Activated T-helper 1 cell treated with anti-CD3 and anti-CD28 coated beads, Interleukin-12 subunit alpha, Interleukin-12 subunit beta, Interleukin-2, Interleukin-4 antibody, amounts not matched to agents 30 ng/mL and 10 ng/mL and 1 ng/mL, durations not matched to agents 14 hours and 24 hours and 36 hours (primary cell): ENCODE measurements at regions not wholly inside any gene's neighbourhood (a gene's known extent, or its start where the extent isn't known, plus 50 kb on each side); places are given as distances from the start of the nearest gene placed in this dataset.

Experiments used
- DNase-seq: peaks from one replicate; pipeline ENCODE4 v3.0.0; 2021; ENCODE audit warnings: low spot score
- H3K27ac Mint-ChIP-seq: one replicate; pipeline ENCODE4 v1.8.0; 2021; ENCODE audit warnings: mild to moderate bottlenecking, mixed read lengths
- H3K27me3 Mint-ChIP-seq: one replicate; pipeline ENCODE4 v1.8.0; 2022; ENCODE audit warnings: mild to moderate bottlenecking, moderate library complexity, mixed read lengths; ENCODE audit not compliant: insufficient read depth
- H3K36me3 Mint-ChIP-seq: one replicate; pipeline ENCODE4 v1.8.0; 2021; ENCODE audit warnings: low read depth, mixed read lengths
- H3K4me1 Mint-ChIP-seq: one replicate; pipeline ENCODE4 v1.8.0; 2021; ENCODE audit warnings: low read depth, mixed read lengths
- H3K4me3 Mint-ChIP-seq: one replicate; pipeline ENCODE4 v1.8.0; 2021; ENCODE audit warnings: mild to moderate bottlenecking, moderate library complexity, mixed read lengths
- H3K9me3 Mint-ChIP-seq: one replicate; pipeline ENCODE4 v1.8.0; 2021; ENCODE audit warnings: mixed read lengths
- intact Hi-C: fragments of 100-400 bp; cut with micrococcal nuclease; formaldehyde crosslinking; loops from one replicate; pipeline ENCODE4 v1.15.1; 2024

DNA sequence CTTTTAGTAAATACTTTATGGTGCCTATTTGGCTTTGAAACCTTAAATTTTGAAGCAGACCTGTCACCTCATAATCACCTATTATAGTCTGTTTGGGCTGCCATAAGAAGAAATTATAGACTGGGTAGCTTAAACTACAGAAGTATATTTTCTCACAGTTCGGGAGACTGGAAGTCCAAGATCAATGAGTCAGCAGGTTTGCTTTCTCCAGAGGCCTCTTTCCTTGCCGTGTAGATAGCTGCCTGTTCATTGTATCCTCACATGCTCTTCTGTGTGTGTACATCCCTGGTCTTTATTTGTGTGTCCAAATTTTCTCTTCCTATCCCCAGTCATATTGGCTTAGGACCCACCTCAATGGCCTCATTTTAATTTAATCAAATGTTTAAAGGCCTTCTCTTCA is 518.2 kb downstream of the ADGRL2 start:
- Mint-ChIP-seq H3K27ac (no peak overlapping the region), H3K4me3 (no peak overlapping the region), H3K4me1 (no peaks in the 10 kb centered on the region), H3K9me3 (no peaks in the 10 kb centered on the region), H3K27me3 (no peaks in the 10 kb centered on the region), H3K36me3 (no peaks in the 10 kb centered on the region)
- intact Hi-C loops = no loop called here
- no peak for DNase-seq

DNA sequence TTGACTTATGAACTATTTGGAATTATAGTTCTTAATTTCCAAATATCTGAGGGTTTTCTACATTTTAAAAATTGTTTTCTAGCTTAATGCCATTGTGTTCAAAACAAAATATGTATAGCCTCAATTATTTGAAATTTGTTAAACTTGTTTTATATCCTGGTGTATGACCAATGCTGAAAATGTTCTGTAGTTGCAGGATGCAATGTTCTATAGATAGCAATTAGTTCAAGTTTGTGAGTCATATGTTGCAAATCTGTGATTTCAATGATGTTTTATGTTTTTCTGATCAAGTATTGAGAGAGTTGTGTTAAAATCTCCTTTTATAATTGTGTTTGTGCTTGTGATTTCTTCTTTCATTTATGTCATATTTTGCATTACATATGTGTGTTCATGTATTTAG is 517.5 kb downstream of the ADGRL2 start:
- intact Hi-C loops = no loop called here
- no peak for DNase-seq
- H3K4me1 Mint-ChIP-seq = no peaks in the 10 kb centered on the region
- H3K36me3 Mint-ChIP-seq = no peaks in the 10 kb centered on the region
- H3K4me3 Mint-ChIP-seq = no peak overlapping the region
- H3K27me3 Mint-ChIP-seq = no peaks in the 10 kb centered on the region
- no peak overlapping the region for H3K27ac Mint-ChIP-seq
- no peaks in the 10 kb centered on the region for H3K9me3 Mint-ChIP-seq

DNA sequence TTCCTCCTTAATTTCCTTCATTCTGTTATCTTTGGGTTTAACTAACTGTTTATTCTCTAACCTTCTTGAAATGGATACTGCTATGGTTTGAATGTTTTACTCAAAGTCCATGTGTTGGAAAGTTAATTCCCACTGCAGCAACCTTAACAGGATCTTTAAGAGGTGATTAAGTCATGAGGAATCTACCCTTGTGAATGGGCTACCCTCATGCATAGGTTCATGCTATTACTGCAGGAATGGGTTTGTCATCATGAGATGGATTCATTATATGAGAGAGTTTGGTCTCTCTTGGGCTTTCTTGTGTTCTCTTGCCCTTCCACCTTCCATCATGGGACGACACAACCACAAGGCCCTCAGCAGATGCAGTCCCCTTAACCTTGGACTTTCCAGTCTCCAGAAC is 516.9 kb downstream of the ADGRL2 start:
- intact Hi-C loops = no loop called here
- H3K27me3 Mint-ChIP-seq = no peaks in the 10 kb centered on the region
- no peaks in the 10 kb centered on the region for H3K9me3 Mint-ChIP-seq
- H3K4me1 Mint-ChIP-seq = no peaks in the 10 kb centered on the region
- no peaks in the 10 kb centered on the region for H3K36me3 Mint-ChIP-seq
- H3K4me3 Mint-ChIP-seq = no peak overlapping the region
- DNase-seq = no peak
- H3K27ac Mint-ChIP-seq = no peak overlapping the region

DNA sequence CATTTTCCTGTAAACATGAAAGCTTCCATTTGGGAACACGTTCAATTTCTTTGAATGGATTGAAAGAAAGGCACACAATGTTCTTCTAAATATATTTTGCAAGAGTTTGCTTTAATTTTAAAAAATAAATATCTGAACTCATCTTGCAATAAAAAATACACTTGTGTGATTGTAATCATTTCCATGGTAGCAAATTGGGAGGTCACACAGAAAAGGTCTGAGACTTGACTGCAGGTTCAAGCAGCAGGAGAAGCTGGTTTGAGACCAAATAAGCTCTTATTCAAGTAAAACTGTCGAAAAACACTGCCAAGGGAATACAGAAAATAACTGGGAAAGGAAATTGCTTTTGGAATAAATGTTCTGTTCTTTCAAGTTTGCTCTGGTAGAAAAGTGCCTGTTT is 498.9 kb downstream of the ADGRL2 start:
- no peaks in the 10 kb centered on the region for H3K4me1 Mint-ChIP-seq
- intact Hi-C loops = no loop called here
- H3K27ac Mint-ChIP-seq = no peak overlapping the region
- H3K36me3 Mint-ChIP-seq = no peaks in the 10 kb centered on the region
- H3K27me3 Mint-ChIP-seq = no peaks in the 10 kb centered on the region
- DNase-seq = no peak
- H3K9me3 Mint-ChIP-seq = no peaks in the 10 kb centered on the region
- H3K4me3 Mint-ChIP-seq = no peak overlapping the region

DNA sequence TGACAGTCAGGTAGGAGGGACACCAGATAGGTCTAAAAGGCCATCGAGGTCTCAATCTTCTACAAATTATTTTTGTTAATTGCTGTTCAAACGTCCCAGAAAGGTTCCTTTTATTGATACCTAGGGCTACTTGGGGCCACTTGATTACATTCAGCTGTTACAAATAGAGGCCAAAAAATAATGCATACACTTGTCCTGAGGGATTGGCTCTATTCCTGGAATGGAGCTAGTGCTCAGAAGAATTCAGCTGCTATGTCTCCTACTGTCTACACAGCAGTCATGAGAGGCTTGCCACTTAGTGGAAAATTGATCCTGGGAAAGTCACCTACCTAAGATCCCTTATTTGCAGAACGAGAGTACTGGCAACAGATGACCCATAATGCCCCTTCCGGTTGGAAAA is 498.3 kb downstream of the ADGRL2 start:
- no peaks in the 10 kb centered on the region for H3K4me1 Mint-ChIP-seq
- intact Hi-C loops = no loop called here
- H3K27ac Mint-ChIP-seq = no peak overlapping the region
- H3K36me3 Mint-ChIP-seq = no peaks in the 10 kb centered on the region
- no peaks in the 10 kb centered on the region for H3K27me3 Mint-ChIP-seq
- no peak overlapping the region for H3K4me3 Mint-ChIP-seq
- no peak for DNase-seq
- no peaks in the 10 kb centered on the region for H3K9me3 Mint-ChIP-seq

DNA sequence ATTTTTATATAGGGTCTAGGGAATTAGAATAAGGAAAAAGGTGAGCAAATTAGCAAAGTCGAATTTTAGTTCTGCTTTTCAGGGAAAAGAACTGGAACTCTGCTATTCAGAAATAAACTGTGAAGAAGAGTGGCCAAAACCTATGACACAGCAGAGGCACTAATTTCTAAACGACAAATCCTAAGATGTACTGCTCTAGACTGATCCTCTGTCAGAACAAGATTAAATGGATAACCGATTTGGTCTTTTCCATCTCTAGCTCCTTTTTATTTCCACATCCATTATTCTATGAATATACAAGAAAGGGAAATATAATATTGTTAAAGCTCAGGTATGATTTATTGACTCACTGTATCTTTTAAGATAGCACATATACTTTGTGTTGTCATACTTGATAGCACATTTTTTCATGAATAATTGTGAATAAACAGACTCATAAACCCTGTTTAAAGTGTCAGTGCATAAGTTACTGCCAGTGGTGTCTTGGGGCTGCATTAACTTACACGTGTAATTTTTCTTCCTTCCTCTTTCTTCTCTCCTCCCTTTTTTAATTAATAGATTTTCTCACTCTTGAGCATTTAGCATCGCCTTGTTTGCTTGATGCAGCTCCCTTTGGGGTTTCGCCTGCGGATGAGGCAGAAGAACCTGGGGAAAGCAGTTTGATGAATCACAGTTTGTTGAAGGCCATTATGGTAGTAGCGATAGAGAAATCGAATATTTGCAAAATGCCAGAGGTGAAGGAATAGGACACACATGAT is 496.6 kb downstream of the ADGRL2 start:
- Mint-ChIP-seq H3K9me3 (no peaks in the 10 kb centered on the region), H3K27ac (no peak overlapping the region), H3K4me3 (no peak overlapping the region), H3K27me3 (no peaks in the 10 kb centered on the region), H3K4me1 (no peaks in the 10 kb centered on the region), H3K36me3 (no peaks in the 10 kb centered on the region)
- no peak for DNase-seq
- intact Hi-C loops = no loop called here

DNA sequence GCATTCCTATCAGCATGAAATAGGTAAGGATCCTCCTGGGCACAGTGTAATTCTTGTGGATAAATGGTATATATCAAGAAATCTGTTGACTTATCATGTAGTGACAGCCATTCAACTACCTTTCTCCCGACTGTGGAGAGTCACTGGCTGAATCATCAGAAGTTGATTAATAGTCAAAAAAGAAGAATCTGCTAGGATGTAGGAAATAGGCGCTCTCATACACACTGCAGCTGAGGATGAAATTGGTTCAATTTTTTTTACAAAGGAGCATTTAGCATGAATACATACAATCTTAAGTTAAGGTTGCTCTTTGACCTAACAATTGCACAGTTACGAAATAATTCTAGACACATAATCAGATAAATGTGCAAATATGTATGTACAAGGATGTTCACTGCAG is 486.8 kb downstream of the ADGRL2 start:
- no peaks in the 10 kb centered on the region for H3K9me3 Mint-ChIP-seq
- intact Hi-C loops = no loop called here

DNA sequence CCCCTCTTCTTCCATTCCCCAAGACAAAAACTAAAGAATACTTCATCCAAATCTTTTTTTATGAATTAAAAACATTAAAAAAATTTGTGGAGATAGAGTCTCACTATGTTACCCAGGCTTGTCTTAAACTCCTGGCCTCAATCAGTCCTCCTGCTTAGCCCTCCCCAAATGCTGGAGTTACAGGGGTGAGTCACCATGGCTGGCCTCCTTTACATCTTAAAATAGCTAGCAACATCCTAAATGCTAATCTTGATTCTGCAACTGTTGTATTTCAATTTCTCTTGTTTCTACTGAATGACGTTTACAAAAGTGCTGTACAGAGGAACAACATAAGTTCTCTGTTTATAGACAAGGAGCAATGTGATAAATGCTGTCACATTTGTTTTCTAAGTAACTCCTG is 483.5 kb downstream of the ADGRL2 start:
- Mint-ChIP-seq H3K27me3 (no peaks in the 10 kb centered on the region), H3K27ac (no peak overlapping the region), H3K36me3 (no peaks in the 10 kb centered on the region), H3K4me1 (no peaks in the 10 kb centered on the region), H3K4me3 (no peak overlapping the region), H3K9me3 (no peaks in the 10 kb centered on the region)
- intact Hi-C loops = no loop called here
- DNase-seq = no peak

More for the DNA sequence above, 486.8 kb downstream of the ADGRL2 start:
- H3K27me3 Mint-ChIP-seq = no peaks in the 10 kb centered on the region
- H3K36me3 Mint-ChIP-seq = no peaks in the 10 kb centered on the region
- H3K27ac Mint-ChIP-seq = no peak overlapping the region
- H3K4me1 Mint-ChIP-seq = no peaks in the 10 kb centered on the region
- H3K4me3 Mint-ChIP-seq = no peak overlapping the region
- DNase-seq = no peak

DNA sequence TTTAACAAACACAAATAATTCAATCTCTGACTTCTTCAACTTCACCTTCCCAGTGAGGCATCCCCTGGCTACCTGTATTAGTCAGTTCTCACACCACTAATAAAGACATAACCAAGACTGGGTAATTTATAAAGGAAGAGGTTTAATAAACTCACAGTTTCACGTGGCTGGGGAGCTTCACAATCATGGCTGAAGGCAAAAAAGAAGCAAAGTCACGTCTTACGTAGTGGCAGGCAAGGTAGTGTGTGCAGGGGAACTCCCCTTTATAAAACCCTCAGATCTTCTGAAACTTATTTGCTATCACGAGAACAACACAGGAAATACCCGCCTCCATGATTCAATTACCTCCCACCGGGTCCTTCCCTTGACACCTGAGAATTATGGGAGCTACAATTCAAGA is 478.5 kb downstream of the ADGRL2 start:
- Mint-ChIP-seq H3K9me3 (no peaks in the 10 kb centered on the region), H3K36me3 (no peaks in the 10 kb centered on the region), H3K4me1 (no peaks in the 10 kb centered on the region), H3K4me3 (no peak overlapping the region), H3K27me3 (no peaks in the 10 kb centered on the region), H3K27ac (no peak overlapping the region)
- intact Hi-C loops = no loop called here
- no peak for DNase-seq

DNA sequence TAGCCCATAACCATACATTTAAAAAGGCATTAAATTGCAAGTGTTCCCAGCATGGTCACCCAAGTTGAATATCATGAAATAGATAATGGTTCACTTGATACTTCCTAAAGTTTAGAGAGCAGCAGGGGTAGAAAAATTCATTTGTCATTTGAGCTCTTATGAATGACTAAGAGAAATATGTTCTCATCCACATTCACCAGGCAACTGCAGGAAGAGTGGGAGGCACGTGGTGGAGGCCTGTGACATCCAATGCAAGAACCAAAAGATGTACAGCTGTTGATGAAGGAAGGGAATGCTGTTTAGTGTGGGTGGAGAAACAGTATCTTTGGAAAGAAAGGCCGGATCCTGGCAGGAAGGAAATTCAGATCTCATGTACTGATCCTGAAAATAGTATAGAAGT is 473.1 kb downstream of the ADGRL2 start:
- Mint-ChIP-seq H3K4me1 (no peaks in the 10 kb centered on the region), H3K27ac (no peak overlapping the region), H3K9me3 (no peaks in the 10 kb centered on the region), H3K36me3 (no peaks in the 10 kb centered on the region), H3K4me3 (no peak overlapping the region), H3K27me3 (no peaks in the 10 kb centered on the region)
- DNase-seq = no peak
- intact Hi-C loops = no loop called here

DNA sequence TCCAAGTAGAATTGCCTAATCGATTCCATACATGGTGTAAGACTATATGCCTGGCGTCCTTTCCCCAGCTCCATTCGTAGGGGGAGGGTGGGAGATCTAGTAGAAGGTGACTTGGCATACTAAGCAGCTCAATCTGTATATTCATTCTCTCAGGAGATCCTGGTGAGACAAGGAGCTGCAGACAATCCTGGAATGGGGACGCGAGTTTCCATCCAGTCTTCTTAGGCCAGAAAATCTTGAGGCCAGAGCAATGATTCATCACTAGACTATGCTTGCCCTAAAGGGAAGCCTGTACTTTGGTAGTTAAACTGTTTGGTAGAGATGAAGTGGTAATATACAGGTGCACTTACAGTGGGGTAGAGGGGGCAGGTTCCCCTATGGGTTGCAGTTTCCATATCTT is 468.7 kb downstream of the ADGRL2 start:
- Mint-ChIP-seq H3K4me1 (no peaks in the 10 kb centered on the region), H3K27me3 (no peaks in the 10 kb centered on the region), H3K9me3 (no peaks in the 10 kb centered on the region), H3K27ac (no peak overlapping the region), H3K36me3 (no peaks in the 10 kb centered on the region), H3K4me3 (no peak overlapping the region)
- DNase-seq = no peak
- intact Hi-C loops = no loop called here

DNA sequence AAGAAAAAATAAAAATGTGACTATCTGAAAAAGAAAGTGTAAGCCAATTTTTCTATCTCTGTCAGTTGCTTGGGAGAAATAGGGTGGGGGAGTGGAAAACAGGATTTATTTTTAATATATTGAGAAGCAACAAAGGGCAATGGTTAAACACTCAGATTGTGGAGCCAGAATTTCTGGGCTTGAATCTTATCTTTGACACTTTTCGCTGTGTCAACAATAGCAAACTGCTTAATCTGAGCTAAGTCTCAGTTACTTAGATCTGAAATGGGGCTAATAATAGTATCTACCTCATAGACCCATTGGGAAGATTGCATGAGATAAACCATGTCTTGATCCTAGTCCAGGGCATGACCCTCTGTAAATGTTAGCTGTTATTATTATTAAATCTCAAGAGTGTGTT is 468.1 kb downstream of the ADGRL2 start:
- Mint-ChIP-seq H3K27ac (no peak overlapping the region), H3K27me3 (no peaks in the 10 kb centered on the region), H3K36me3 (no peaks in the 10 kb centered on the region), H3K4me3 (no peak overlapping the region), H3K4me1 (no peaks in the 10 kb centered on the region), H3K9me3 (no peaks in the 10 kb centered on the region)
- DNase-seq = no peak
- intact Hi-C loops = no loop called here

DNA sequence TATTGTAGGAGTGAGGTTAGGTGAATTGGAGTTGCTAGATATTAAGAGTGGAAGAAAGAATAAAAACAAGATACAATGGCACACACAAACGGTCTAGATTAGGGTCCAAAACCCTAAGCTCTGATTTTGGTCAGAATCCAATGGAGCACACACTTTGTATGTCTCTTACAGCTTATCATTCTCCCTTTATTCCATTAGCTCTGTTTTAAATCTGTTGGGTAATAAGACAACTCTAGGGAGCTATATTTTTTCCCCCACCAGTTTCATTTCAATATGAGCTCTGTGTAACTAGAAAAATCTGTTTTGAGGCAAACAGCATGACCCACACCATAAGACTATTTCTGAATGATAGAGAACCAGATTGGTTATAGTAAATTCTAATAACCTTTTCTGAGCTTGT is 465.6 kb downstream of the ADGRL2 start:
- intact Hi-C loops = no loop called here
- Mint-ChIP-seq H3K36me3 (no peaks in the 10 kb centered on the region), H3K4me1 (no peaks in the 10 kb centered on the region), H3K4me3 (no peak overlapping the region), H3K27me3 (no peaks in the 10 kb centered on the region), H3K27ac (no peak overlapping the region), H3K9me3 (no peaks in the 10 kb centered on the region)
- no peak for DNase-seq

DNA sequence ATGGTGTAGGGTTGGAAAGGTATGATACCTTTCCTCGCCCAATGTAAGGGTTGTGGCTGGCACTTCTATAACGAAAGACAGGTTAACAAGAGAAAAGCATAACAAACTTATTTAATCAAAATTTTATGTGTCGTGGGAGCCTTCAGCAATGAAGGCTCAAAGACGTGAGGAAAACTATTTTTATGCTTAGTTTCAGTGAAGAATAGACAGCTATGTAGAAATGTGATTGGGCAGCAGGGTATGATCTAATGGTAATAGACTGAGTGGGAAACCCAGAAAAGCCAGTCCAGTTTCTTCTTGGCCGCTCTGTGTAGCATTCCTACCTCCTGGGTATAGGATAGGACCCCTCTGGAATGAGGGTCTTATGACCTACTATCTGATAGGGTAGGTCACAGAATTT is 464.7 kb downstream of the ADGRL2 start:
- no peaks in the 10 kb centered on the region for H3K27me3 Mint-ChIP-seq
- H3K27ac Mint-ChIP-seq = no peak overlapping the region
- no peaks in the 10 kb centered on the region for H3K36me3 Mint-ChIP-seq
- intact Hi-C loops = loop anchor here (2.0 kb wide), 1 partner anchor 21 kb away; no protein-coding TSS in a partner anchor
- H3K4me1 Mint-ChIP-seq = no peaks in the 10 kb centered on the region
- H3K4me3 Mint-ChIP-seq = no peak overlapping the region
- DNase-seq = no peak
- no peaks in the 10 kb centered on the region for H3K9me3 Mint-ChIP-seq
